CD4-positive, alpha-beta T cell (primary cell): ENCODE measurements at regions not wholly inside any gene's neighbourhood (a gene's known extent, or its start where the extent isn't known, plus 50 kb on each side); places are given as distances from the start of the nearest gene placed in this dataset.

Experiments used
- ATAC-seq: fragments of 200-7000 bp; cut with Tn5 transposase; one replicate; pipeline ENCODE4 v1.10.0; 2022; ENCODE audit warnings: mild to moderate bottlenecking; ENCODE audit not compliant: poor library complexity
- CTCF ChIA-PET: fragments of 350-600 bp; sonication (Branson Sonifier 250); formaldehyde crosslinking; loops from one replicate; lab custom pipeline; 2021; ENCODE audit warnings: antibody characterized with exemption, inconsistent platforms; lab: Charles Lee
- POLR2A ChIA-PET: fragments of 350-600 bp; sonication (Branson Sonifier 250); formaldehyde crosslinking; loops from one replicate; lab custom pipeline; 2021; ENCODE audit warnings: antibody characterized with exemption, inconsistent platforms; lab: Charles Lee
- DNase-seq, 14 experiments: peaks; one replicate each; pipeline ENCODE4 v3.0.0-alpha.2; 2013 to 2020; ENCODE audit warnings: mixed read lengths in 2 of 14
- H3K27ac ChIP-seq, 2 donors: one replicate each; pipeline versions ENCODE4 v1.5.1 to v1.7.0; 2013; ENCODE audit warnings: low read length in 2 of 2, low read depth in 1 of 2, mild to moderate bottlenecking in 1 of 2
- H3K27me3 ChIP-seq, 2 experiments: 1 replicate in 1 of 2; 2 replicates in 1 of 2; pipeline versions ENCODE4 v1.6.1 to v1.7.0; 2013; ENCODE audit warnings: low read length in 2 of 2, control low read depth in 1 of 2, mild to moderate bottlenecking in 1 of 2, moderate library complexity in 1 of 2; ENCODE audit not compliant: insufficient read depth in 2 of 2, control insufficient read depth in 1 of 2
- H3K36me3 ChIP-seq: one replicate; pipeline ENCODE4 v1.6.1; 2013; ENCODE audit warnings: low read length, control low read depth; ENCODE audit not compliant: insufficient read depth
- H3K4me1 ChIP-seq: one replicate; pipeline ENCODE4 v1.6.1; 2013; ENCODE audit warnings: low read length, control low read depth; ENCODE audit not compliant: insufficient read depth
- H3K4me3 ChIP-seq: one replicate; pipeline ENCODE4 v1.5.1; 2013; ENCODE audit warnings: mild to moderate bottlenecking, low read length, moderate library complexity
- H3K9me3 ChIP-seq, 2 experiments: 1 replicate in 1 of 2; 2 replicates in 1 of 2; pipeline versions ENCODE4 v1.6.1 to v1.7.0; 2013; ENCODE audit warnings: low read length in 2 of 2, mild to moderate bottlenecking in 2 of 2, control low read depth in 1 of 2, moderate library complexity in 1 of 2; ENCODE audit not compliant: control insufficient read depth in 1 of 2, insufficient read depth in 1 of 2
- H3K27ac Mint-ChIP-seq: one replicate; pipeline ENCODE4 v1.8.0; 2020; ENCODE audit warnings: mixed read lengths
- H3K27me3 Mint-ChIP-seq: one replicate; pipeline ENCODE4 v1.8.0; 2021; ENCODE audit warnings: mixed read lengths
- H3K36me3 Mint-ChIP-seq: one replicate; pipeline ENCODE4 v1.8.0; 2021; ENCODE audit warnings: low read depth, mixed read lengths
- H3K4me1 Mint-ChIP-seq: one replicate; pipeline ENCODE4 v1.8.0; 2021; ENCODE audit warnings: low read depth, mixed read lengths
- H3K4me3 Mint-ChIP-seq: one replicate; pipeline ENCODE4 v1.8.0; 2020; ENCODE audit warnings: mild to moderate bottlenecking, mixed read lengths
- H3K9me3 Mint-ChIP-seq: one replicate; pipeline ENCODE4 v1.8.0; 2020; ENCODE audit warnings: mixed read lengths
- intact Hi-C, 2 experiments: fragments of 100-400 bp; cut with DNase I in 1 of 2; cut with micrococcal nuclease in 1 of 2; formaldehyde crosslinking; loops; one replicate each; pipeline versions ENCODE4 v1.15.1 to v1.9.0; 2023 to 2025; cut with DNase I, micrococcal nuclease
- TF ChIP-seq, protein P1 (sequence below): fragments of 200-600 bp; IDR thresholded peaks from one replicate; pipeline ENCODE4 v1.8.0; 2022; ENCODE audit warnings: antibody characterized with exemption, mild to moderate bottlenecking

DNA sequence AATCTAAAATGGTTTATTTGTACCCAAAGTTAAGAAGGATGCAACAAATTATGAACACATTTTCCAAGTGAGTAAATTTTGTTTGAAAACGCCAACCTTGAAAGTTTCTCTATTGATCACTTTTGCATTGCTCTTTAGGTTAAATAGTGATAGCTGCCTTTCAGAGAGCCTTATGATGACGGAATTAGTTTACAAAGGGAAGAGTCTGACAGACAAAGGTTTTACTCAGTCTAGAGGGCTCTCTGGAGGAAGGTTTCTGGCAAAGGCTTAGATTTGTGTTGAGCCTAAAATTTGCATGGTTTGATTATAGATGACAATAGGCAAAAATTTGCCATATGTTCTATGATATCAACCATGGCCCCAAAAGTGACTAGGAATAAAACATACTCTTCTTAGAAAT is 95.9 kb upstream of the RUNX1 start:
- ATAC-seq: no peak
- TF ChIP-seq, protein P1, sequence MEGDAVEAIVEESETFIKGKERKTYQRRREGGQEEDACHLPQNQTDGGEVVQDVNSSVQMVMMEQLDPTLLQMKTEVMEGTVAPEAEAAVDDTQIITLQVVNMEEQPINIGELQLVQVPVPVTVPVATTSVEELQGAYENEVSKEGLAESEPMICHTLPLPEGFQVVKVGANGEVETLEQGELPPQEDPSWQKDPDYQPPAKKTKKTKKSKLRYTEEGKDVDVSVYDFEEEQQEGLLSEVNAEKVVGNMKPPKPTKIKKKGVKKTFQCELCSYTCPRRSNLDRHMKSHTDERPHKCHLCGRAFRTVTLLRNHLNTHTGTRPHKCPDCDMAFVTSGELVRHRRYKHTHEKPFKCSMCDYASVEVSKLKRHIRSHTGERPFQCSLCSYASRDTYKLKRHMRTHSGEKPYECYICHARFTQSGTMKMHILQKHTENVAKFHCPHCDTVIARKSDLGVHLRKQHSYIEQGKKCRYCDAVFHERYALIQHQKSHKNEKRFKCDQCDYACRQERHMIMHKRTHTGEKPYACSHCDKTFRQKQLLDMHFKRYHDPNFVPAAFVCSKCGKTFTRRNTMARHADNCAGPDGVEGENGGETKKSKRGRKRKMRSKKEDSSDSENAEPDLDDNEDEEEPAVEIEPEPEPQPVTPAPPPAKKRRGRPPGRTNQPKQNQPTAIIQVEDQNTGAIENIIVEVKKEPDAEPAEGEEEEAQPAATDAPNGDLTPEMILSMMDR: no peak
- H3K36me3 Mint-ChIP-seq: no peaks in the 10 kb centered on the region

GRCh38 chr21:35142036-35142815 is 93.1 kb upstream of the RUNX1 start:
- Histone ChIP-seq H3K4me3 (no peak overlapping the region), H3K36me3 (no peaks in the 10 kb centered on the region), H3K27ac (no peak overlapping the region), H3K4me1 (peaks cover 8% of the 10 kb centered on the region), H3K9me3 (no peaks in the 10 kb centered on the region), H3K27me3 (no peaks in the 10 kb centered on the region)
- DNase-seq (no peak), ATAC-seq (no peak)
- ChIA-PET POLR2A (interaction anchor here (0.6 kb wide), 1 partner anchor 529 kb away, joined by 3 read pairs; no protein-coding TSS in a partner anchor), CTCF (no interaction called here)
- no peak overlapping the region for H3K4me3 Mint-ChIP-seq
- H3K36me3 Mint-ChIP-seq: no peaks in the 10 kb centered on the region
- TF ChIP-seq, protein P1: no peak
- intact Hi-C loops: no loop called here
- H3K9me3 Mint-ChIP-seq: no peaks in the 10 kb centered on the region
- no peak overlapping the region for H3K27ac Mint-ChIP-seq
- H3K27me3 Mint-ChIP-seq: no peaks in the 10 kb centered on the region
- peaks cover 16% of the 10 kb centered on the region for H3K4me1 Mint-ChIP-seq

More for the DNA sequence above, 95.9 kb upstream of the RUNX1 start:
- Histone ChIP-seq H3K4me1 (no peaks in the 10 kb centered on the region), H3K27ac (no peak overlapping the region), H3K4me3 (no peak overlapping the region), H3K36me3 (no peaks in the 10 kb centered on the region), H3K9me3 (no peaks in the 10 kb centered on the region), H3K27me3 (no peaks in the 10 kb centered on the region)
- no peak for DNase-seq
- intact Hi-C loops: no loop called here
- Mint-ChIP-seq H3K27me3 (no peaks in the 10 kb centered on the region), H3K9me3 (no peaks in the 10 kb centered on the region), H3K27ac (no peak overlapping the region), H3K4me1 (peaks cover 16% of the 10 kb centered on the region), H3K4me3 (no peak overlapping the region)
- POLR2A ChIA-PET: no interaction called here
- CTCF ChIA-PET: no interaction called here

- POLR2A ChIA-PET: interaction anchor here (0.5 to 1.4 kb wide), 2 partner anchors 9 to 253 kb away, joined by 3 read pairs; no protein-coding TSS in a partner anchor
- Mint-ChIP-seq H3K36me3 (no peaks in the 10 kb centered on the region), H3K4me3 (no peak overlapping the region), H3K9me3 (no peaks in the 10 kb centered on the region), H3K27me3 (no peaks in the 10 kb centered on the region), H3K4me1 (peaks cover 16% of the 10 kb centered on the region), H3K27ac (peak overlapping the region; percentile 20)
- Histone ChIP-seq H3K9me3 (no peaks in the 10 kb centered on the region), H3K4me3 (no peak overlapping the region), H3K4me1 (peaks cover 8% of the 10 kb centered on the region), H3K27ac (no peak overlapping the region), H3K36me3 (no peaks in the 10 kb centered on the region), H3K27me3 (no peaks in the 10 kb centered on the region)
- TF ChIP-seq, protein P1: no peak
- ATAC-seq (no peak), DNase-seq (no peak)
- CTCF ChIA-PET: no interaction called here
- intact Hi-C loops: no loop called here
These were observed 90.2 kb upstream of the RUNX1 start for GRCh38 chr21:35139382-35139715.
